ENCODE measurements at regions not wholly inside any gene's neighbourhood (a gene's known extent, or its start where the extent isn't known, plus 50 kb on each side); places are given as distances from the start of the nearest gene placed in this dataset.

DNA sequence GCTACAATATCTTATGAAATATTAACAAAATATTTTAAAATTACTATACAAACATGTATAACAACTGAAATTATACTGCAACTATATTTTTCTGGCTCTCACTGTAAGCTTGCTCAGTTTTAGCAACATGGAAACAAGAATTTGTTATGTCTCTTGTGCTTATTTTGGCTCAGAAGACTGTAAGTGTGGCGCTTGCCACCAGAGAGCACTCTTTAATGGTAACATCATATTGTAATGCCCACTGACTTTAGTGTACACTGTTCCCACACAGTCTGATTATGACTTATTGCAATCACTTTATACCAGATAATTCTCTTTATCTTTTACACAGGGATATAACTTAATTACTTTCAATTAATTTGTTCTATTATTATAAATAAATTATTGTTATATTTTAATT lies 1500.6 kb upstream of the TMEFF2 start:
- TF ChIP-seq, protein P1, sequence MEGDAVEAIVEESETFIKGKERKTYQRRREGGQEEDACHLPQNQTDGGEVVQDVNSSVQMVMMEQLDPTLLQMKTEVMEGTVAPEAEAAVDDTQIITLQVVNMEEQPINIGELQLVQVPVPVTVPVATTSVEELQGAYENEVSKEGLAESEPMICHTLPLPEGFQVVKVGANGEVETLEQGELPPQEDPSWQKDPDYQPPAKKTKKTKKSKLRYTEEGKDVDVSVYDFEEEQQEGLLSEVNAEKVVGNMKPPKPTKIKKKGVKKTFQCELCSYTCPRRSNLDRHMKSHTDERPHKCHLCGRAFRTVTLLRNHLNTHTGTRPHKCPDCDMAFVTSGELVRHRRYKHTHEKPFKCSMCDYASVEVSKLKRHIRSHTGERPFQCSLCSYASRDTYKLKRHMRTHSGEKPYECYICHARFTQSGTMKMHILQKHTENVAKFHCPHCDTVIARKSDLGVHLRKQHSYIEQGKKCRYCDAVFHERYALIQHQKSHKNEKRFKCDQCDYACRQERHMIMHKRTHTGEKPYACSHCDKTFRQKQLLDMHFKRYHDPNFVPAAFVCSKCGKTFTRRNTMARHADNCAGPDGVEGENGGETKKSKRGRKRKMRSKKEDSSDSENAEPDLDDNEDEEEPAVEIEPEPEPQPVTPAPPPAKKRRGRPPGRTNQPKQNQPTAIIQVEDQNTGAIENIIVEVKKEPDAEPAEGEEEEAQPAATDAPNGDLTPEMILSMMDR (IDR thresholded peaks at IDR 0.05; ENCODE audit: low read depth, low read length): peak; percentile 62

DNA sequence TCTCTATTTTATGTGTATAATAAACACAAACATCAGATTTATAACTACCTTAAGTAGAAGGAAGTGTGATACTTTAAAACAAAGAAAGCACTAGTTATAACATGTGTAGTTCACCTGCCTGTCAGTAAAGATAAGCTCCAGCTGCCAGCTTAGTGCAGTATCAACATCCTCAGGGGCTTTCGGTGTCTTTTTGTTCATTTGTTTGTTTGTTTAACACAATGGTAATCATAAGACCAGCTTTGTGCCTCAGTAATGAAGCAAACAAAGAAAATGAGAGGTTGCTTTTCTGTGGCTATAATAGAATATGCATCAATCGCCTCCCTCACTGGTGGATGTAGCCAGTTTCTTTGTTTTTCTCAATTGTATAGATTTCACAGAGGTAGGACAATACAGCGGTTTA lies 1499.0 kb upstream of the TMEFF2 start:
- Histone ChIP-seq H3K27me3 (no peaks in the 10 kb centered on the region), H3K9me3 (ENCODE audit: low read depth) (no peaks in the 10 kb centered on the region), H3K4me1 (ENCODE audit: low read depth) (no peaks in the 10 kb centered on the region), H3K4me3 (no peak overlapping the region), H3K36me3 (no peaks in the 10 kb centered on the region), H3K27ac (no peak overlapping the region)
- TF ChIP-seq, protein P1 (IDR thresholded peaks at IDR 0.05; ENCODE audit: low read depth, low read length): no peak
- no peak for DNase-seq (ENCODE audit: low read depth in 1 of 2, low spot score in 1 of 2)

More for the DNA sequence above, 1500.6 kb upstream of the TMEFF2 start:
- peak; percentile 45 to 76 for DNase-seq (ENCODE audit: low read depth in 1 of 2, low spot score in 1 of 2)
- Histone ChIP-seq H3K36me3 (no peaks in the 10 kb centered on the region), H3K4me1 (ENCODE audit: low read depth) (no peaks in the 10 kb centered on the region), H3K4me3 (no peak overlapping the region), H3K27me3 (no peaks in the 10 kb centered on the region), H3K9me3 (ENCODE audit: low read depth) (no peaks in the 10 kb centered on the region), H3K27ac (no peak overlapping the region)

DNA sequence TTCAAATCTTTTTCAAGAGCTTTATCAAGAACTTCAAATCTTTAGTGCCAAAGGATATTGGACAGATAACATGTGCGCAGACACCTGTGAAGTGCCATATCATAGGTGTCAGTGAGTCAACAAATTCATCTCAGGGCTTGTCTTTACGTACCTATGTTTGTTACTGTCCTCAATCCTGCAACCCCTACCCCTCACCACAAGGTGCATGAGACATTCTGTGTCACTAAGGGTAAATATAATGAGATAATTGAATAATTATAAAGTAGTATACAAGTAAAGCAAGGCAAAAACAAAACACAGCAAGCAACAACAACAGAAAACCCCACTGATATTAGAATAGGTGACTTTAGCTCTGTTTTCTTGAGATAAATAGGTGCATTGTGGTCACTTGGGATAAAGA lies 1495.8 kb upstream of the TMEFF2 start:
- H3K4me3 ChIP-seq: no peak overlapping the region
- no peaks in the 10 kb centered on the region for H3K27me3 ChIP-seq
- no peak overlapping the region for H3K27ac ChIP-seq
- no peaks in the 10 kb centered on the region for H3K36me3 ChIP-seq
- no peak for DNase-seq (ENCODE audit: low read depth in 1 of 2, low spot score in 1 of 2)
- H3K4me1 ChIP-seq (ENCODE audit: low read depth): no peaks in the 10 kb centered on the region
- no peaks in the 10 kb centered on the region for H3K9me3 ChIP-seq (ENCODE audit: low read depth)
- TF ChIP-seq, protein P1 (IDR thresholded peaks at IDR 0.05; ENCODE audit: low read depth, low read length): no peak

DNA sequence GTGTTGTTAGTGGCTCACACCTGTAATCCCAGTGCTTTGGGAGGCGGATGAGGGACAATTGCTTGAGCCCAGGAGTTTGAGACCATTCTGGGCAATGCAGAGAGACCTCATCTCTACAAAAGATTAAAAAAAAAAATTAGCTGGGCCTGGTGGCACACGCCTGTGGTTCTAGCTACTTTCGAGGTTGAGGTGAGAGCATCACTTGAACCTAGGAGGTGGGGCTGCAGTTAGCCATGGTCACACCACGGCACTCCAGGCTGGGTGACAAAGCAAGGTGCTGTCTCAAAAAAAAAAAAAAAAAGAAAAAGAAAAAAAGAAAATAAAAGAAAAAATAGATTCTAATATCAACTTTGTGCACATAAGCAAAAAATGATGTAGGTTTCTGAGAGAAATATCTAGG lies 1492.5 kb upstream of the TMEFF2 start:
- TF ChIP-seq, protein P1 (IDR thresholded peaks at IDR 0.05; ENCODE audit: low read depth, low read length): no peak
- Histone ChIP-seq H3K27ac (no peak overlapping the region), H3K4me1 (ENCODE audit: low read depth) (no peaks in the 10 kb centered on the region), H3K9me3 (ENCODE audit: low read depth) (no peaks in the 10 kb centered on the region), H3K36me3 (no peaks in the 10 kb centered on the region), H3K27me3 (no peaks in the 10 kb centered on the region), H3K4me3 (no peak overlapping the region)
- DNase-seq (ENCODE audit: low read depth in 1 of 2, low spot score in 1 of 2): no peak

DNA sequence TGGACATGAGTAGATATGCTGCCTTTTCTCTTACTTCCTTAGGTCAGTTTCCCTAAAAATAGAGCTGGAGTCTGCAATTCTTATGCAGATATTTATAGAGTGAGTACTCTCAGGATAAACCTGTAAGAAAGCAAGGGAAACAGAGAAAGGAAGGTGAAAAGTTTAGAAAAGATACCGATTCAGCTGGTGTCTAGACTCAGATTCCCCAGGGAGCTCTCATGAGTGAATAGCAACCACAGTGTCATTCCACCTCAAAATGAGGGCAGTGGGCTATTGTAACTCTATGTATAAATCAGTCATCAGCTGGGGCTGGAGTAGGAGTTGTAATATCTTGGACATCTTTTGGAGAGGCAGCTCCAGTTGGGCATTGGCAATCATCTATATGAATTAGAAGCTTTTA lies 1485.1 kb upstream of the TMEFF2 start:
- DNase-seq (ENCODE audit: low read depth in 1 of 2, low spot score in 1 of 2): peak in 1 of 2 donors; percentile 0
- Histone ChIP-seq H3K4me3 (no peak overlapping the region), H3K27me3 (no peaks in the 10 kb centered on the region), H3K4me1 (ENCODE audit: low read depth) (no peaks in the 10 kb centered on the region), H3K9me3 (ENCODE audit: low read depth) (no peaks in the 10 kb centered on the region), H3K36me3 (no peaks in the 10 kb centered on the region), H3K27ac (no peak overlapping the region)
- TF ChIP-seq, protein P1 (IDR thresholded peaks at IDR 0.05; ENCODE audit: low read depth, low read length): no peak

DNA sequence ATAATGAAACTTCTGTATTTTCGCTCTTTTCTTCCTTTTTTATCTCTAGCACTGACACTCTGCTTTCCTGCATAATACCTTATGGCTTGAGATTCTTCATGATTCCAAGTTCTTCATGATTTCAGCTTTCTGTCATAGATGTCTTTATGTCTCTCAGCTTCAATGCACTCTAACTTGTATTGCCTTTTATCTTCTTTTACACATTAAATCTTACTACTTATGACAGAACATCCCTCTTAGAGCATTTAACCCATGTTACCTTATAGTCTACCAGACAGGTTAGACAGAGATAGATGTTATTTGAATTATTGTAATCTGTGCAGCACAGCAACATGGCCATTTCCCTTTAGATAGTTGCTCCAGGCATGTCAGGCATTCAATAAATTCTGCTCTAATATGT lies 1475.7 kb upstream of the TMEFF2 start:
- no peak for DNase-seq (ENCODE audit: low read depth in 1 of 2, low spot score in 1 of 2)
- no peaks in the 10 kb centered on the region for H3K27me3 ChIP-seq
- H3K36me3 ChIP-seq: no peaks in the 10 kb centered on the region
- H3K9me3 ChIP-seq (ENCODE audit: low read depth): no peaks in the 10 kb centered on the region
- H3K4me1 ChIP-seq (ENCODE audit: low read depth): no peaks in the 10 kb centered on the region
- no peak overlapping the region for H3K4me3 ChIP-seq
- TF ChIP-seq, protein P1 (IDR thresholded peaks at IDR 0.05; ENCODE audit: low read depth, low read length): no peak
- H3K27ac ChIP-seq: no peak overlapping the region
